Pulmonary artery endothelial cell (primary cell): ENCODE measurements at regions not wholly inside any gene's neighbourhood (a gene's known extent, or its start where the extent isn't known, plus 50 kb on each side); places are given as distances from the start of the nearest gene placed in this dataset.
"Not testable (repeated sequence)": the region's sequence is repeated elsewhere in the genome, so short reads cannot be mapped to it uniquely, and the experiment has no call there.

Source experiments
- DNase-seq: peaks from one replicate; pipeline ENCODE4 v3.0.0-alpha.2; 2011; ENCODE audit warnings: low read depth, low spot score

DNA sequence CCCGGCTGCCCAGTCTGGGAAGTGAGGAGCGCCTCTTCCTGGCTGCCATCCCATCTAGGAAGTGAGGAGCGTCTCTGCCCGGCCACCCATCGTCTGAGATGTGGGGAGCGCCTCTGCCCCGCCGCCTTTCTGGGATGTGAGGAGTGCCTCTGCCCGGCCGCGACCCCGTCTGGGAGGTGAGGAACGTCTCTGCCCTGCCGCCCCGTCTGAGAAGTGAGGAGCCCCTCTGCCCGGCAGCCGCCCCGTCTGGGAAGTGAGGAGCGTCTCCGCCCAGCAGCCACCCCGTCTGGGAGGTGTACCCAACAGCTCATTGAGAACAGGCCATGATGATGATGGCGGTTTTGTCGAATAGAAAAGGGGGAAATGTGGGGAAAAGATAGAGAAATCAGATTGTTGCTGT, 316.2 kb upstream of the PRR16 start:
- not testable (repeated sequence) for DNase-seq

DNA sequence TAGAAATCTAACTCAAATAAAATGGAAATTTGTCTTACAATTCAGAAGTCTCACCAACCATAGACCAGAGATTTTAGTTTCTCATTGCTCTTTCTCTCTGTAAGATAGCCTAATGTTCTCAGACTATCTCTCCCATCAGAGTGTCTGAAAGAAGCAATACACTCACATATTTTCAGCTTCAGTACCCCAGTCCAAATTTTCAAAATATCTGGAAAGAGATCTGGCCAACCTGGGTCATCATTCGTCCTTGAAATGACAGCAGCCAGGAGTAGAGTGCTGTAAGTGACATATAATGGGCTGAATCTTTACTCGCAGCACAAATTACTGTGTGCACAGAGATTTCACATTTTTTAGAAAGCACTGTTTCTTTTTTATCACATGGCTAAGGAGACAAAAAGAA, 313.3 kb upstream of the PRR16 start:
- DNase-seq, result no peak

DNA sequence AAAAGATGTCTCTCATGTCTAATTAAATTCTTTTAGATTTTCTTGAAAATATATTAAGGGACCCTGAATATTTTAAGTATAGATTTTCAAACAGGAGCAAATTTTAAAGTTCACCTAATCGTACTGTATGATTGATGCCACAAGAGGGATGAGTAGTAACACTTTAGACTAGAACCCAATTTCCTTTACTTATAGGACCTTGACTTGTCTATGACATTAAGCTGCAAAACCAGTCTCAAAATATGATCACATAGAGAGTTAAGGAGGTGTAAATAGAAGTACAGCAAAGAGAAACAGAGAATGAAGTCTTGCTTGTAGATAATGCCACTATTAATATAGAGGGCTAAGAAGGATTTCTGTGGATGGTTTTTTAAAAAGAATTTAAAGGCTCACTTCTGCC, 312.9 kb upstream of the PRR16 start:
- no peak for DNase-seq

DNA sequence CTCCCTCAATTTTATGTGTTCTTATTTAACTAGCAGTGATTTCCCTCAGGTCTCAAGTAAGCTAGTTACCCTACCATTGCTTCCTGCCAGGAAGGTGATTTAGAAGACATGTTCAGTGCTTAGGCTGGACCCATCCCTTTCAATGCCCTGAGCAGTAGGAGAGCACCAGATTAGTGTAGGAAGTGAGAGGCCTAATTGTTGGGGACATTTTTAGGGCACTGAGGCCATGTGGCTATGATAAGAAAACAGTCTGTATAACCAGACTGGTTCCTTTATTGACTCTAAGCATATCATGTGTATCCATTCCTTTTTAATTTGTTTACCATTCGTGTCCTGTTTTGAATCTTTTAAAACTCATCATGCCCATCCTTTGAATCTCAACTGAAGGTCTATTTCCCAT, 312.3 kb upstream of the PRR16 start:
- DNase-seq, result no peak

DNA sequence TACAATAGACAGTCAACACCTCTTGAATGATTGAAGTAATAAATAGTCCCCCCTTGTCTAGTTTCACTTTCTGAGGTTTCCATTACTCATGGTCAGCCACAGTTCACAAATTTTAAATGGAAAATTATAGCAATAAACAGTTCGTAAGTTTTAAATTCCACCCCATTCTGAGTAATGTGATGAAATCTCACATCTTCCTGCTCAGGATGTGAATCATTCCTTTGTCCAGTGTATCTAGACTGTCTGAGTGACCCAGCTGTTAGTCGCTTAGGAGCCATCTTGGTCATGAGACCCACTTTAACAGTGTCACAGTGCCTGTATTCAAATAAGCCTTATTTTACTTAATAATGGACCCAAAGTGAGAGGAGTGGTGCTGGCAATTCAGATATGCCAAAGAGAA, 311.6 kb upstream of the PRR16 start:
- DNase-seq, result peak; percentile 78

- DNase-seq, result no peak
Observed at GRCh38 chr5:120152931-120153330, 311.2 kb upstream of the PRR16 start.

DNA sequence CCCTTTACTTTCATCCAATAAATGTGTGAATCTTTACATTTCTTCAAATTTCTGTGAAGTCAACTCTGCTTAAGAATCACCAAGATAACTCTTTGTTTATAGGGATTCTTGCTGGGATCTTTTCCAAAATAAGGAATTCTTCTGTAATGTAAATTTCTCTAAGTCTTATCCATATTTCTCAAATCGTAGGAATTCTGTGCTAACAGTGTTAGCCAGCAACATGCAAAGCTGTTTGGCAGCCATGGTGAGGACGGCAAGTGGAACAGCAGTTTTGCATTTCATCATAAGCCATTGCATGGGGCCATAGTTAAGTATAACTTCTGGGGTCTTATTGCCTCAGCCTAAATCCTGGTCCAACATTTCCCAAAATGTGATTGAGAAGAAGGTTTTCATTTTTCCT, 310.5 kb upstream of the PRR16 start:
- DNase-seq, result no peak

DNA sequence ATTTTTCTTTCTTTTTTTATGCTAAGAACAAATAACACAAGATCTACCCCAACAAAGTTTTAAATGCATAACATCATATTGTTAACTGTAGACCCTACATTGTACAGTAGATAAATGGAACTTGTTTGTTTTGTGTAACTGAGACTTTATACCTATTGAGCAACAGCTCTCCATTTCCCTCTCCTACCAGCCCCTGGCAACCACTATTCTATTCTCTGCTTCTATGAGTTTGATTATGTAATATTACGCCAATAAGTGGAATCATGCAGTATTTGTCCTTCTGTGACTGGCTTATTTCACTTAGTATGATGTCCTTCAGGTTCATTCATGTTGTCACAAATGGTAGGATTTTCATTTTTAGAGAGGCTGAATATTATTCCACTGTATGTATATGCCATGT, 308.2 kb upstream of the PRR16 start:
- DNase-seq, result no peak

GRCh38 chr5:120158211-120158610, 305.9 kb upstream of the PRR16 start:
- DNase-seq, result no peak

- DNase-seq, result no peak
Observed at GRCh38 chr5:120159155-120159554, 304.9 kb upstream of the PRR16 start.

GRCh38 chr5:120160124-120160895, 303.8 kb upstream of the PRR16 start:
- no peak for DNase-seq

- DNase-seq, result no peak
Observed at GRCh38 chr5:120162321-120162720, 301.8 kb upstream of the PRR16 start.

GRCh38 chr5:120164037-120164436, 300.1 kb upstream of the PRR16 start:
- no peak for DNase-seq

DNA sequence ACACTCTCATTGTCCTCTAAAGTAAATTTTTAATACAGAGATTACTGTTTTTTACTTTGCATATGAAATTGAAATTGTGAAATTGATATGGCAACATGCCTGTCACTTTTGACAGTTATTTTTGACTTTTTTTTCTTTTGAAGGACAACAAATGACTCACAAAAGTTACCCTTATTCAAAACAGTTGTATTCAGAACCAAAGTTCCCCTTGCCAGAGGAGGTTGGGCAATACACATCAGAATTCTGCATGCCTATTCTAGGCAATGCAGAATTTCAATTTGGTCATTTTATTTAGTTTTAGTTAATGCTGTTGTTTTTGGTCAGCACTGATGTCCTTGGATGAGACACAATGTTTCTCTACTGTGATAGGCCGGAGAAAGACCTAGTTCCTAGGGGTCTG, 299.1 kb upstream of the PRR16 start:
- DNase-seq, result no peak

- DNase-seq, result no peak
Observed at GRCh38 chr5:120173125-120173524, 291.0 kb upstream of the PRR16 start.

DNA sequence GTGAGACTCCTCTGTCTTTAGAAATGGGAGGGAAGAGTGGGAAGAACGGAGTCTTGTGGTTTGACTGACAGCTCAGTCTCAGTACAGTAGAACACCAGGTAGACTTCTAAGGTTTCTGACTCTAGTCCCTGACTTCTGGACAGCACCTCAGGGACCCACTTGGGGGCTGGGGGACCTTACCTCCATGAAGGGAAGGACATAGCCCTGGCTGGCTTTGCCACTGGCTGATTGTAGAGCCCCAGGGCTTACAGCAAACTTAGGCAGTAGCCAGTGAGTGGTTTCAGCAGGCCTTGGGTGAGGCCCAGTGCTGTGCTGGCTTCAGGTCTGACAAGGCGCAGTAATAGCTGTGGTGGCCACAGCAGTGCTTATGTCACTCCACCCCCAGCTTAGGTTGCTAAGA, 290.0 kb upstream of the PRR16 start:
- DNase-seq, result no peak

DNA sequence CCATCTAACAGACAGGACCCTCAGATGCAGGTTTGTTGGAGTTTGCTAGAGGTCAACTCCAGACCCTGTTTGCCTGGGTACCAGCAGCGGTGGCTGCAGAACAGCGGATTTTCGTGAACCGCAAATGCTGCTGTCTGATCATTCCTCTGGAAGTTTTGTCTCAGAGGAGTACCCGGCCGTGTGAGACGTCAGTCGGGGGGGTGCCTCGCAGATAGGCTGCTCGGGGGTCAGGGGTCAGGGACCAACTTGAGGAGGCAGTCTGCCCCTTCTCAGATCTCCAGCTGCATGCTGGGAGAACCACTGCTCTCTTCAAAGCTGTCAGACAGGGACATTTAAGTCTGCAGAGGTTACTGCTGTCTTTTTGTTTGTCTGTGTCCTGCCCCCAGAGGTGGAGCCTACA, 282.9 kb upstream of the PRR16 start:
- DNase-seq, result not testable (repeated sequence)

GRCh38 chr5:120194650-120195049, 269.4 kb upstream of the PRR16 start:
- not testable (repeated sequence) for DNase-seq

DNA sequence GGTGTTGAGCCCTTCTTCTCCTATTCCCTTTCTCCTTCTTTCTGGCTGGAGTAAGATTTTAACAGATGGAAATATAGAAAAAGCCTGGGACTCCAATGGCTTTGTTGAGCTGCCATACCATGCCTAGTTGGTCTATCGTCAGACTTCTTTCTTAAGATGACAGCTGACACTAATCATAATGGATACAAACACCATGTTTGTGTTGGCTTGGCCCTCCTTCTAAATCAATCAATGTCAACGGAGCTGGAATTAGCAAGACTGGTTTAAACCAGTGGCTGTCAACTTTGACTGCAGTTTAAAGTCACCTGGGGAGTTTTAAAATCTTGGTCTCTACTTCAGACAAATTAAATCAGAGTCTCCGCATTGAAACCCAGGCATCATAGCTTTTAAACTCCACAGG, 264.5 kb upstream of the PRR16 start:
- no peak for DNase-seq

DNA sequence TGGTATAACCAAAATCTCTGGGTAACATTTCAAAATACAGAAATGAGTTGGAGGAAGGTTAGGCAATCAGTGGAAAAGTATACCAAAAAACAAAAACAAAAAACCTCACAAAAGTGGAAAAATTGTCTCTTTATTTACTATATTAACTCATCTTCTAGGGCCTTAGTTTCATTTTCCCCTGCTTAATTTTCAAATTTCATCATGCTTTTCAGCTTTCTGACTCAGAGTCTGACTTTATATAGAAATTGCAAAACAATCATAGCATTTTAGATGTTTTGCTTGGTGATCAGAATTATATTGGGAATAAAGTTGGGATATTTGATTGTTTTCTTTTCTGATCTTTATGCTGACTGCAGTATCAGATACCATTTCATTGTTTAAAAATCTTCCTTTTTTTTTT, 257.0 kb upstream of the PRR16 start:
- DNase-seq, result no peak

- no peak for DNase-seq
Observed at GRCh38 chr5:120217001-120217400, 247.1 kb upstream of the PRR16 start.

GRCh38 chr5:120219988-120220387, 244.1 kb upstream of the PRR16 start:
- DNase-seq, result no peak

GRCh38 chr5:120225524-120225923, 238.6 kb upstream of the PRR16 start:
- DNase-seq, result no peak
